ENCODE measurements at regions not wholly inside any gene's neighbourhood (a gene's known extent, or its start where the extent isn't known, plus 50 kb on each side); places are given as distances from the start of the nearest gene placed in this dataset.
"Not testable (repeated sequence)": the region's sequence is repeated elsewhere in the genome, so short reads cannot be mapped to it uniquely, and the experiment has no call there.

- DNase-seq, result no peak
These were observed 483.6 kb downstream of the GBE1 start for GRCh38 chr3:81277853-81278252.

- no peak for DNase-seq
These were observed 486.8 kb downstream of the GBE1 start for GRCh38 chr3:81274671-81275070.

- no peak for DNase-seq
These were observed 490.7 kb downstream of the GBE1 start for GRCh38 chr3:81270603-81271379.

GRCh38 chr3:81268526-81268925, 492.9 kb downstream of the GBE1 start:
- DNase-seq, result no peak

- DNase-seq, result no peak
These were observed 499.4 kb downstream of the GBE1 start for GRCh38 chr3:81261996-81262395.

GRCh38 chr3:81255463-81255862, 506.0 kb downstream of the GBE1 start:
- no peak for DNase-seq

GRCh38 chr3:81251096-81251495, 510.3 kb downstream of the GBE1 start:
- no peak for DNase-seq

- no peak for DNase-seq
These were observed 511.9 kb downstream of the GBE1 start for GRCh38 chr3:81249540-81250029.

GRCh38 chr3:81245501-81245900, 515.9 kb downstream of the GBE1 start:
- no peak for DNase-seq

DNA sequence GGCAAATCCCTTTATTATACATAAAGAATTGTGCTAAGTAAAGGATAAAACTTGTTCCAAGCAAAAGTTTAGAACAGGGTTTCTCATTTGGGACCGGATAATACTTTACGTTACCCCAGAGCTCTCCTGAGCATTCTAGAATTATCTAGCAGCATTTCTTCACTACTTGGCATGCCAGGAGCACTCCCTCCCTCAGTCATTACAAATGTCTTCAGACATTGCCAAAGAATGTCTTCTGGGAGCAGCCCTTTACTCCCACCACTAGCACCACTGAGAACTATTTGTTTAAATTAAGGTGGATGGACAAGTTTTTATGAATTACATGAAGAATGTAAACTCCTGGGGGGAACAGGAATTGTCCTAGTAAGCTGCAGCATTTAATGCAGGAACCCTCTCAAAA, 516.4 kb downstream of the GBE1 start:
- no peak for DNase-seq

GRCh38 chr3:81244231-81244630, 517.2 kb downstream of the GBE1 start:
- DNase-seq, result no peak

DNA sequence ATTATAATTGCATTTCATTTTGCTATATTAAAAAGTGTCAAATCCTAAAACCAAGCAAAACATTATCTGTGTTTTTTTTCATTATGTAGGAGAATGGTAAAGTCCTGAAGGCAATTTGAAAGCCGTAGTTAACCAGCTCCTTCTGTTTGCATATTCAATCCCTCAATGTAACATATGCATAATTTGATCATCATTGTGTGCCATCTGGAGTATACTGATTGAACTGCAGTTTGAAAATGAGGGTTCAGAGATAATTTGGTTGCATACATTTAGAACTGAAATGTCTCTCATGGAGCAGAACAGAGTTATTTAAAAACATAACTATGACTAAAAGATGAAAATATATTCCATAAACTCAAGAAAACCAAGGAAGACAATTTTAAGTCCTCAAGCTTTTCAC, 518.6 kb downstream of the GBE1 start:
- DNase-seq, result no peak

DNA sequence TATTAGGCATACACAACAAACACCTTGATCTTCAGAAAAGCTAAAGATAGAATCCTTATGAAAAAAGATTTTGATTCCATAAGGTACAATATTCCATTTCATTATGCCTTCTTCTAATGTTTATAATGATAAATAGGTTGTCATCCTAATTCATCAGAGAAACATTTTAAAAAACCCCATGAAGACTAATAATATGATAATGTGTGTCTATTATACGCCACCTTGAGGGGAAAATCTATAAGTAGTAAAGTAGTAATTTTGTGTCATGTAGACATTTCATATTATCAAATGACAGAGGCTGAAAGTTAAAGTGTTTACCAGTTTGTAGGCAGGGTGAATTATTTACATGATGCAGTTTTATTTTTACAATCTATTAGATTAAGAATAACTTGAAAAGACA, 524.3 kb downstream of the GBE1 start:
- no peak for DNase-seq

DNA sequence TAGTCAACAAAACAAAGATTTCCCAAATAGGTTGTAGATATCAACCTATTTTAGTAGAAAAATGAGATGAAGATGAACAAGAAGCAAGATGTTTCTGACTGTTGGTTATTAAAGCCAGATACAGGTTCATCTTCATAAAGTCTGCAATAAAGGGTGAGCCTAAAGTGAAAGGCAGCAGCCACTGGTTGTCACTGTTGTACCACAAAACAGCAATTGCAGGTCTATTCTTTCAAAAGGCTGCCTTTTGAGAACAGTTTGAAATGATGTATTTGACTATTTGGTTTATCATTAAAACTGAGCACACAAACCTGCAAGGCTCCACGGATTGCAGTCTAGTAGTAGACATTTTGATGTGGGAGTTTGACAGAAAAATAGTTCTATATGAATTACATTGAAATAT, 543.4 kb downstream of the GBE1 start:
- no peak for DNase-seq

- no peak for DNase-seq
These were observed 544.3 kb downstream of the GBE1 start for GRCh38 chr3:81217101-81217500.

DNA sequence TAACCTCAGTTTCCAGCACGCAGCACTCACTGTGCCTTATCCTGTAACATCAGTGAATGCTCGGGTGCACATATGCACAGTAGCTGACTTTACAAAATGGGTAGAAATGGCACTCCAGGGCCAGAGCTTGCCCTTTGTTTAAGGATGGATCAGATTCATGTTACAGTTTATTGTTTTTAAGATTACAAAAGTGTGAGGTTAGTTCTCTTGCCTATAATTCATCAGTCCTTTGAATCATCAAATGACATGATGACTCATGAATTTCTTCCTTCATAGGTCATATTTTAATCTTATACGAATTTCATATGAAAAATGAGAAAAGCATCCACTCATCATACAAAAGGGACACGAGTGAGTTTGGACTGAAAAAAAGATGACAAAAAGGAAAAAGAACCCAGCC, 545.3 kb downstream of the GBE1 start:
- no peak for DNase-seq

- no peak for DNase-seq
These were observed 546.8 kb downstream of the GBE1 start for GRCh38 chr3:81214631-81215030.

DNA sequence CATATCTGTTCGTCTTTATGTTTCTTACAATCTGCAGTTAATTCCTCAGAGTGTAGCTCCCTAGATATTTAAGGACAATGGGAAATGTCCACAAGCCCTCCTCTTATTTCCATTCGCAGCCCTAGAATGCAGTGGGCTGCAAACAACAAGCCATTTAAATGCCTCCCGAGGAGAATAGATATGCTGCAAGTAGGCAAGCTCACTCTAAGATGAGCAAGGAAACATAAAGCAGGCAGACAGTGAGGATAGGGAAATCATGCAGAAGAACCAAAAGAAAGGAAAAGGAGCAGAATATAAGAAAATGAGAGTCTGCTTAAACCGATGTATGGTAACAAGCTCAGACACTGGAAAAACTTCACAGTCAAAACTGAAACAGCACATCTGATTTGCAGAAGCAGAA, 561.9 kb downstream of the GBE1 start:
- DNase-seq, result no peak

DNA sequence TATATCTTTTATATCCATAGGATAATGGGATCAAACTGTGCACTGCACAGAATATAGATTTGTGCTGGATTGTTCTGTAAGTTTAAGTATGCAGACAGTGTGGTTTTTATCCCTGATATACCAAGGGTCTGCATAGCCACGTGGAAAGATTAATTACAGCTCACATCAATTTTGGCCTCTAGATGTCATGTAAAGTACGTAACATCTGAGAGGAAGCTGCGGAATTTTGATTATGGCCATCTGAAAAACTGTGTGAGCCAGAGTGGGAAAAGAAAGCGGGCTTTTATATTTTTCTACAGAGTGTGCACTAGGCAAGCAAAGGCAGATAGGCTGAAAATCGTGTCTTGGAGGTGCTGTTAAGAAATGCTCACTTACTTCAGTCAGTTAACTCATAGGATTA, 562.7 kb downstream of the GBE1 start:
- DNase-seq, result no peak

GRCh38 chr3:81198216-81198615, 563.2 kb downstream of the GBE1 start:
- DNase-seq, result no peak

- DNase-seq, result no peak
These were observed 564.1 kb downstream of the GBE1 start for GRCh38 chr3:81197386-81197785.

- no peak for DNase-seq
These were observed 566.0 kb downstream of the GBE1 start for GRCh38 chr3:81195478-81195877.

DNA sequence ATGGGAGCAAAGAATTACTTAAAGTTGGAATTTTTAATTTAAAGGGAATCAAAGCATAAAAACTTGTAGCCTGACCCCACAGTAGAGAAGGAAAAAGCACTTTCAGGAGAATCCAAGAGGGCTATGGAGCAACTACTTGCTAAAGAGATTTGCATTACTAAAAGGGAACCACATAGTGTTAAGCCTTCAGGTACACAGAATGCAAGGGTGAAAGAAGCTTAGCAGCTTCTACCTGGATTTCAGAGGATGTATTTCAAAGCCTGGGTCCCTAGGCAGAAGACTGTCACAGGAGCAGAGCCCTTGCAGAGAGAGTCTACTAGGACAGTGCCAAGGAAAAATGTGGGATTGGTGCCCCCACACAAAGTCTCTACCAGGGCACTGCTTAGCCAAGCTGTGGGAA, 575.0 kb downstream of the GBE1 start:
- no peak for DNase-seq

DNA sequence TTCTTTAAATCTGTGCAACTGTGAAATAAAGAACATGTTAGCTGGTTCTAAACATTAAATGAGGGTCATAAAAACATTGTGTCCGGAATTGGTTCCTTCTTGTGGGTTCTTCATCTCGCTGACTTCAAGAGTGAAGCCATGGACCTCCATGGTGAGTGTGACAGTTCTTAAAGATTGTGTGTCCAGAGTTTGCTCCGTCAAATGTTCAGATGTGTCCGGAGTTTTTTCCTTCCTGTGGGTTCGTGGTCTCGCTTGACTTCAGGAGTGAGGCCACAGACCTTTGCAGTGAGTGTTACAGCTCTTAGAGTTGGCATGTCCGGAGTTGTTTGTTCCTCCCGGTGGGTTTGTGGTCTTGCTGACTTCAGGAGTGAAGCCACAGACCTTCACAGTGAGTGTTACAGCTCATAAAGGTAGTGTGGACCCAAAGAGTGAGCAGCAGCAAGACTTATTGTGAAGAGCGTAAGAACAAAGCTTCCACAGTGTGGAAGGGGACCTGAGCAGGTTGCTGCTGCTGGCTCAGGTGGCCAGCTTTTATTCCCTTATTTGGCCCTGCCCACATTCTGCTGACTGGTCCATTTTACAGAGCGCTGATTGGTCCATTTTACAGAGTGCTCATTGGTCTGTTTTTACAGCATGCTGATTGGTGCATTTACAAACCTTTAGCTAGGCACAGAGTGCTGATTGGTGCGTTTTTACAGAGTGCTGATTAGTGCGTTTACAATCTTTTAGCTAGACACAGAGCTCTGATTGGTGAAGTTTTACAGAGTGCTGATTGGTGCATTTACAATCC, 579.2 kb downstream of the GBE1 start:
- not testable (repeated sequence) for DNase-seq

Measured in RPMI8226 (cell line).